Smooth muscle cell (in vitro differentiated cells): ENCODE measurements at regions not wholly inside any gene's neighbourhood (a gene's known extent, or its start where the extent isn't known, plus 50 kb on each side); places are given as distances from the start of the nearest gene placed in this dataset.

Experiments
- DNase-seq: peaks from one replicate; lab custom pipeline; 2025; ENCODE audit not compliant: unreplicated experiment; lab: John Stamatoyannopoulos, UW
- H2AFZ ChIP-seq: fragments of 200-600 bp; sonication (generic); 2 replicates; pipeline ENCODE4 v1.6.0; 2016; ENCODE audit warnings: antibody characterized with exemption, low read depth, mild to moderate bottlenecking
- H3F3A ChIP-seq: fragments of 200-600 bp; sonication (generic); 2 replicates; pipeline ENCODE4 v1.6.0; 2017; ENCODE audit warnings: antibody characterized with exemption, low read depth
- H3K27ac ChIP-seq: fragments of 200-600 bp; sonication (generic); 2 replicates; pipeline ENCODE4 v1.5.1; 2016; ENCODE audit warnings: low read depth, mild to moderate bottlenecking
- H3K27me3 ChIP-seq: fragments of 200-600 bp; sonication (generic); 2 replicates; pipeline ENCODE4 v1.6.1; 2016; ENCODE audit warnings: low read depth, mild to moderate bottlenecking
- H3K36me3 ChIP-seq: fragments of 200-600 bp; sonication (generic); 2 replicates; pipeline ENCODE4 v1.5.1; 2016; ENCODE audit warnings: low read depth
- H3K4me1 ChIP-seq: fragments of 200-600 bp; sonication (generic); 2 replicates; pipeline ENCODE4 v1.5.1; 2016; ENCODE audit warnings: low read depth
- H3K4me2 ChIP-seq: fragments of 200-600 bp; sonication (generic); 2 replicates; pipeline ENCODE4 v1.6.0; 2016; ENCODE audit warnings: mild to moderate bottlenecking
- H3K4me3 ChIP-seq: fragments of 200-600 bp; sonication (generic); 2 replicates; pipeline ENCODE4 v1.5.1; 2016; ENCODE audit warnings: mild to moderate bottlenecking
- H3K79me2 ChIP-seq: fragments of 200-600 bp; sonication (generic); 2 replicates; pipeline ENCODE4 v1.6.0; 2016; ENCODE audit warnings: low read depth, mild to moderate bottlenecking
- H3K9ac ChIP-seq: fragments of 200-600 bp; sonication (generic); 2 replicates; pipeline ENCODE4 v1.6.0; 2016; ENCODE audit warnings: low read depth
- H3K9me3 ChIP-seq: fragments of 200-600 bp; sonication (generic); replicated peaks from 2 replicates; pipeline ENCODE4 v1.5.1; 2016; ENCODE audit warnings: low read depth
- H4K20me1 ChIP-seq: fragments of 200-600 bp; sonication (generic); 2 replicates; pipeline ENCODE4 v1.6.0; 2016; ENCODE audit warnings: low read depth
- WGBS: methylation state at CpG from one replicate; pipeline ENCODE4 v1.1.7; 2016; ENCODE audit warnings: low lambda C conversion rate; 5-methylcytosine and 5-hydroxymethylcytosine counted together
- TF ChIP-seq, protein P1 (sequence below): fragments of 200-600 bp; sonication (generic); IDR thresholded peaks from 2 replicates; pipeline ENCODE4 v1.5.1; 2017; ENCODE audit warnings: borderline replicate concordance, mild to moderate bottlenecking, antibody characterized with exemption; ENCODE audit not compliant: insufficient read depth, poor library complexity, severe bottlenecking

DNA sequence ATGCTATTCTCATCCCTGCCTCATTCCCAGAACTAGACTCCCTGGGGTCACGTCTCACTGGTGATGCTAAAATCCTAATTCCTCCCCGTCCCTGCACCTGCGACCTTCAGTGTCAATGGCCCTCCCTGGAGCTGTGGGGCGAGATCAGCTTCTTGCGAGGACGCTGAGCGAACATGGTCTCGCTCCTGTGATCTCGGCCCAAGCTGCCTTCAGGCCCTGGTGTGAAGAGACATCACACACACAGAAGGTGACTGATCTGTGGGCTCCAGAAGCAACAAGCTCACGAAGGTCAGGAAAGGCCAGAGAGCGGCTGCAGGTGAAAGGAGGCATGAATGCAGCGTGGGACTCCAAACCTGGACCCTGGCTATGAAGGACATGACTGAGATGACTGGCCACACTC lies 139.5 kb upstream of the CST7 start:
- Histone ChIP-seq H3F3A (no peaks in the 10 kb centered on the region), H2AFZ (no peak overlapping the region), H3K4me2 (no peak overlapping the region), H3K4me1 (no peaks in the 10 kb centered on the region), H3K79me2 (no peaks in the 10 kb centered on the region), H4K20me1 (no peaks in the 10 kb centered on the region), H3K36me3 (no peaks in the 10 kb centered on the region), H3K9me3 (no peaks in the 10 kb centered on the region), H3K9ac (no peak overlapping the region), H3K27me3 (no peaks in the 10 kb centered on the region), H3K27ac (no peak overlapping the region), H3K4me3 (no peak overlapping the region)
- TF ChIP-seq, protein P1, sequence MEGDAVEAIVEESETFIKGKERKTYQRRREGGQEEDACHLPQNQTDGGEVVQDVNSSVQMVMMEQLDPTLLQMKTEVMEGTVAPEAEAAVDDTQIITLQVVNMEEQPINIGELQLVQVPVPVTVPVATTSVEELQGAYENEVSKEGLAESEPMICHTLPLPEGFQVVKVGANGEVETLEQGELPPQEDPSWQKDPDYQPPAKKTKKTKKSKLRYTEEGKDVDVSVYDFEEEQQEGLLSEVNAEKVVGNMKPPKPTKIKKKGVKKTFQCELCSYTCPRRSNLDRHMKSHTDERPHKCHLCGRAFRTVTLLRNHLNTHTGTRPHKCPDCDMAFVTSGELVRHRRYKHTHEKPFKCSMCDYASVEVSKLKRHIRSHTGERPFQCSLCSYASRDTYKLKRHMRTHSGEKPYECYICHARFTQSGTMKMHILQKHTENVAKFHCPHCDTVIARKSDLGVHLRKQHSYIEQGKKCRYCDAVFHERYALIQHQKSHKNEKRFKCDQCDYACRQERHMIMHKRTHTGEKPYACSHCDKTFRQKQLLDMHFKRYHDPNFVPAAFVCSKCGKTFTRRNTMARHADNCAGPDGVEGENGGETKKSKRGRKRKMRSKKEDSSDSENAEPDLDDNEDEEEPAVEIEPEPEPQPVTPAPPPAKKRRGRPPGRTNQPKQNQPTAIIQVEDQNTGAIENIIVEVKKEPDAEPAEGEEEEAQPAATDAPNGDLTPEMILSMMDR: no peak
- DNase-seq: no peak
- WGBS: 87% methylated on average over 12 of the region's 12 CpGs

DNA sequence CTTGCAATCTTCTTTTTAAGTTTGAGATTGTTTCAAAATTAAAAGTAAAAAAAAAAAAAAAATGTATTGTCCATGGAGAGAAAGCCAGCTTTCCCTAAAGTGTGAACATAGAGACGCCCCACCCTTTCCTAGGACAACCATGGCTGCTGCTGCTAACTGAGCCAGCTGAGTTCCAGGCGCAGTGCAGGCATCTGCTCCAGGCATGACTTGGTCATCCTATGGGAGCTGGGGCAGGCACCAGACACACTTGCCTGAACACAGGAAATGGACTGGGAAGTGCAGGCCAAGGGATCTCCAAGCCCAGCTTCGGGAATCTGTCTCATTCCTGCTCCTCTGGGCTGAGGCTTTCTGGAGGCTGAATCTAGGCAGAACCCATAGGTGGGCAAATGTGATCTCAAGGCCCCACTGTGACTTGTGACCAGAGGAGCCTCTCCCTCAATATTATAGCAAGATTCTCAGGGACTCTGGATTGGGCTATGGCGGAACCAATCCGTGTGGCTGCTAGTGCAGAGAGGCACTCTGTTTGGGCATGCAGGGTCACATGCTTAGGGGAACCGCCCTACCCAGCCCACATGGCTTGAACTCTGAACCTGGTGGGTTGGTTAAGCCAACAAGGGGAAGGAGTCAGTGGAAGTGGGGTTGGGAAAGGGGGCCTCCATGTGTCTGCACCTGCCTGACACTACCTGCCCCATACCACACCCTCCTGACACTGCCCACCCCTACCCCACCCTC lies 138.2 kb upstream of the CST7 start:
- TF ChIP-seq, protein P1: no peak
- H3K27me3 ChIP-seq: no peaks in the 10 kb centered on the region
- no peak overlapping the region for H3K27ac ChIP-seq
- no peaks in the 10 kb centered on the region for H3K4me1 ChIP-seq
- no peak overlapping the region for H3K9ac ChIP-seq
- H3K36me3 ChIP-seq: no peaks in the 10 kb centered on the region
- no peaks in the 10 kb centered on the region for H3K79me2 ChIP-seq
- no peak overlapping the region for H3K4me2 ChIP-seq
- no peak for DNase-seq
- H3K9me3 ChIP-seq: no peaks in the 10 kb centered on the region
- H3F3A ChIP-seq: no peaks in the 10 kb centered on the region
- H2AFZ ChIP-seq: no peak overlapping the region
- no peak overlapping the region for H3K4me3 ChIP-seq
- no peaks in the 10 kb centered on the region for H4K20me1 ChIP-seq
- 94% methylated on average over 6 of the region's 6 CpGs for WGBS

DNA sequence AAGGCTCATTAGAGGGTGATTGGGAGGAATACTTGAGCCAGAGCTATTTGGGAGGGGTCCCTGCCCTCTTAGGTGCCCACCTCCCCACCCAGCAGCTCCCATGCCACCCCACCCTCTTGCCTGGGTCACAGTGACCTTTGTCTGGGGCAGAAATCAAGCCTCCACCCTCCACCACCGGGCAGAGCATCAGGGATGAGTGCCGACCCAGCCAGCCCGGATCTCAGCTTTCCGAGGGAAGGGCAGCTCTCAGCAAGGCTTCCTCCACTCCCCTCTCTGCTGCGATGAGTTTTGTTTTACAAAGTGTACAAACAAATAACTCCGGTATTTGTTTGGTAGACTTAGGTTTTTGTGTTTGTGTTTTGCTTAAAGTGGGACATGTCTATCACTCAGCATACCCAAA lies 136.7 kb upstream of the CST7 start:
- Histone ChIP-seq H3K4me3 (no peak overlapping the region), H3F3A (no peaks in the 10 kb centered on the region), H3K4me1 (no peaks in the 10 kb centered on the region), H3K27me3 (no peaks in the 10 kb centered on the region), H3K9ac (no peak overlapping the region), H3K4me2 (no peak overlapping the region), H3K9me3 (no peaks in the 10 kb centered on the region), H3K27ac (no peak overlapping the region), H4K20me1 (no peaks in the 10 kb centered on the region), H2AFZ (no peak overlapping the region), H3K36me3 (no peaks in the 10 kb centered on the region), H3K79me2 (no peaks in the 10 kb centered on the region)
- TF ChIP-seq, protein P1: no peak
- DNase-seq: no peak
- WGBS: 88% methylated on average over 6 of the region's 6 CpGs

DNA sequence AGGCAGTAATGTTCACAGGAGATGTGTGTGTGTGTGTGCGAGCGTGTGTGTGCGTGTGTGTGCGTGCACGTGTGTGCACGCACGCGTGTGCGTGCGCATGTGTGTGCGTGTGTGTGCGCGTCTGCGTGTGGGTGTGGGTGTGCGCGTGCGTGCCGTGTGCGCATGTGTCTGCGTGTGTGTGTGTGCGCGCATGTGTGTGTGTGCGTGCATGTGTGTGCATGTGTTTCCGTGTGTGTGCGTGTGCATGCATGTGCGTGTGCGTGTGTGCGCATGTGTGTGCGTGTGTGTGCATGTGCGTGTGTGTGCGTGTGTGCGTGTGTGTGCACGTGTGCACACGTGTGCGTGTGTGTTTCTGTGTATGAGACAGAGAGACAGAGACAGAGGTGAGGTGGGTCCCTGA lies 136.0 kb upstream of the CST7 start:
- Histone ChIP-seq H3K4me1 (no peaks in the 10 kb centered on the region), H4K20me1 (no peaks in the 10 kb centered on the region), H3K4me3 (no peak overlapping the region), H3K9me3 (no peaks in the 10 kb centered on the region), H2AFZ (no peak overlapping the region), H3K79me2 (no peaks in the 10 kb centered on the region), H3K9ac (no peak overlapping the region), H3K27me3 (no peaks in the 10 kb centered on the region), H3F3A (no peaks in the 10 kb centered on the region), H3K4me2 (no peak overlapping the region), H3K27ac (no peak overlapping the region), H3K36me3 (no peaks in the 10 kb centered on the region)
- TF ChIP-seq, protein P1: no peak
- DNase-seq: no peak
- 93% methylated on average over 35 of the region's 35 CpGs for WGBS
